ENCODE measurements at regions not wholly inside any gene's neighbourhood (a gene's known extent, or its start where the extent isn't known, plus 50 kb on each side); places are given as distances from the start of the nearest gene placed in this dataset.

DNA sequence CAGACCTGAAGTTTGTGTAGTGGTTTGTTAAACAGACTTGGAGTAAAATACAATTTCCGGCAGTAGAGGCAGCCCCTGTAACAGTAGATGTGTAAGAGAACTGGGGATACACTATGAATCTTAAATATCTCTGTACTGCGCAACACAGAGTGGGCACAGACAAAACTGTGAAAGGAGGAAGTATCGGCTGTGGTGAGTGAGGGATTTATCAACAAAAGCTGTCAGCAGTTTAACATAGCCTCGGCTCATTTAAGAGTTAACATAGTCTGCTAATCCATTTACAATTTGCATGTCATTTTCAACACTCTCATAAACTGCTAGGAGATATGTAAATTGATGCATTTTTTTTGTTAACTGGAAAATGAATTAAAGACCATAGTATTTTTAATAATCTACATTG, 225.2 kb downstream of the ZWINT start:
- TF ChIP-seq CTCF (IDR thresholded peaks at IDR 0.05; ENCODE audit: control extremely low read depth in 1 of 3, insufficient read depth in 1 of 3, low read depth in 1 of 3, low read length in 3 of 3) (no peak), TAF1 (IDR thresholded peaks at IDR 0.05; ENCODE audit: low read depth, low read length) (no peak), POLR2A (IDR thresholded peaks at IDR 0.05; ENCODE audit: control extremely low read depth in 1 of 2, low read depth in 2 of 2, low read length in 2 of 2) (no peak), EZH2 (IDR thresholded peaks at IDR 0.05; ENCODE audit: low read depth, low read length, severe bottlenecking) (no peak), KDM1A (IDR thresholded peaks at IDR 0.05; ENCODE audit: borderline replicate concordance, low read length) (no peak)

Measured in H1 (cell line).